ENCODE measurements at regions not wholly inside any gene's neighbourhood (a gene's known extent, or its start where the extent isn't known, plus 50 kb on each side); places are given as distances from the start of the nearest gene placed in this dataset.

GRCh38 chr17:52395308-52395707, 236.8 kb upstream of the CA10 start:
- Histone ChIP-seq H3K23ac (ENCODE audit: low read depth, low read length) (no peak overlapping the region), H3K14ac (replicated peaks; ENCODE audit: low read depth, low read length) (no peak overlapping the region), H3K79me1 (ENCODE audit: low read depth in 1 of 2, low read length in 2 of 2) (no peaks in the 10 kb centered on the region), H4K20me1 (ENCODE audit: insufficient read depth, low read length) (no peaks in the 10 kb centered on the region), H2BK15ac (ENCODE audit: low read depth, low read length) (no peak overlapping the region), H3K9me1 (ENCODE audit: insufficient read depth, low read length) (no peaks in the 10 kb centered on the region), H3K4me3 (ENCODE audit: insufficient read depth, low read depth, low read length) (no peak overlapping the region), H4K8ac (ENCODE audit: low read depth in 2 of 2, low read length in 2 of 2) (no peak overlapping the region), H3K4me1 (ENCODE audit: control insufficient read depth, insufficient read depth, low read length) (no peaks in the 10 kb centered on the region), H2AK5ac (ENCODE audit: low read depth, low read length) (no peak overlapping the region), H2BK5ac (ENCODE audit: low read depth, low read length, poor library complexity, severe bottlenecking) (no peak overlapping the region), H3K9ac (ENCODE audit: low read depth, low read length) (no peak overlapping the region), H3K4ac (ENCODE audit: low read depth, low read length) (no peak overlapping the region), H3K4me2 (ENCODE audit: low read depth, low read length) (no peak overlapping the region), H3K27ac (ENCODE audit: insufficient read depth, low read length) (no peak overlapping the region), H2BK20ac (ENCODE audit: low read depth, low read length) (no peak overlapping the region), H3K36me3 (ENCODE audit: control insufficient read depth, insufficient read depth, low read length) (no peaks in the 10 kb centered on the region), H3K9me3 (ENCODE audit: control insufficient read depth, insufficient read depth, low read length) (peaks cover 4% of the 10 kb centered on the region; the same call in 1 of the 2 replicates), H3K18ac (ENCODE audit: low read depth, low read length) (no peak overlapping the region), H3K27me3 (ENCODE audit: control insufficient read depth, insufficient read depth, low read length) (no peaks in the 10 kb centered on the region), H2AFZ (replicated peaks; ENCODE audit: low read length, poor library complexity) (no peak overlapping the region), H2BK120ac (ENCODE audit: low read depth, low read length) (no peak overlapping the region), H3K56ac (ENCODE audit: extremely low read depth, insufficient read depth, low read length) (no peak overlapping the region), H4K91ac (ENCODE audit: insufficient read depth, low read depth, low read length) (no peak overlapping the region), H2AK9ac (replicated peaks; ENCODE audit: low read depth, low read length, poor library complexity) (no peak overlapping the region), H4K5ac (ENCODE audit: low read depth, low read length) (no peak overlapping the region)
- ATAC-seq (ENCODE audit: low read depth) (no peak), DNase-seq (no peak)
- in situ Hi-C loops (cut with MboI; ENCODE audit: low sequenced_read_pairs) = no loop called here
- intact Hi-C loops (cut with micrococcal nuclease) = no loop called here
- BruUV-seq (replicated peaks) = no TSS peak
- ChIA-PET CTCF (no interaction called here), POLR2A (ENCODE audit: unreplicated experiment) (no interaction called here)
- dilution Hi-C loops (cut with HindIII; ENCODE audit: low sequenced_read_pairs, unreplicated experiment) = no loop called here
- no CpG with 5 or more reads among the region's 3 CpGs for whole genome bisulfite sequencing, 2 experiments (ENCODE audit: extremely low coverage in 2 of 2, insufficient read length in 1 of 2)
- TF ChIP-seq POLR2A (IDR thresholded peaks at IDR 0.05; ENCODE audit: low read depth, low read length) (no peak), FOS (IDR thresholded peaks at IDR 0.05; ENCODE audit: low read depth, low read length) (no peak), ELK1 (IDR thresholded peaks at IDR 0.05; ENCODE audit: borderline replicate concordance, low read depth, low read length) (no peak), MAZ (IDR thresholded peaks at IDR 0.05; ENCODE audit: borderline replicate concordance, low read depth, low read length) (no peak), NFE2L2 (IDR thresholded peaks at IDR 0.05; ENCODE audit: low read depth, low read length) (no peak), RFX5 (IDR thresholded peaks at IDR 0.05; ENCODE audit: low read depth, low read length) (no peak), SMC3 (IDR thresholded peaks at IDR 0.05; ENCODE audit: low read depth, low read length) (no peak), RAD21 (IDR thresholded peaks at IDR 0.05; ENCODE audit: low read length) (no peak), CHD1 (IDR thresholded peaks at IDR 0.05; ENCODE audit: low read depth, low read length) (no peak), CTCF (conservative IDR thresholded peaks at IDR 0.05; ENCODE audit: low read depth, low read length) (no peak), CEBPB (IDR thresholded peaks at IDR 0.05; ENCODE audit: low read depth, low read length) (no peak)

All from IMR-90 (cell line).